HepG2 (cell line): ENCODE measurements at regions not wholly inside any gene's neighbourhood (a gene's known extent, or its start where the extent isn't known, plus 50 kb on each side); places are given as distances from the start of the nearest gene placed in this dataset.
A peak's percentile ranks its signal among the peaks of the same experiment; 100 is the strongest.

Experiments used
- ATAC-seq: fragments of 200-7000 bp; cut with Tn5 transposase; 3 replicates; pipeline ENCODE4 v1.9.1; 2020; ENCODE audit warnings: mild to moderate bottlenecking, moderate library complexity
- BruUV-seq: library from RNA; stranded (reverse); fragments of 400-500 nt; replicated peaks from 2 replicates; lab custom pipeline; 2021; lab: Mats Ljungman, UMichigan
- CTCF ChIA-PET: fragments of 300-600 bp; formaldehyde crosslinking; extraction: SDS; loops from one replicate; lab custom pipeline; 2021; ENCODE audit warnings: low total read pairs, inconsistent platforms, low intra/inter-chr PET ratio; lab: Yijun Ruan, JAX
- POLR2A ChIA-PET: fragments of 350-600 bp; sonication (Branson Sonifier 250); formaldehyde crosslinking; loops from one replicate; lab custom pipeline; 2020; ENCODE audit warnings: antibody characterized with exemption, inconsistent platforms; lab: Yijun Ruan, JAX
- DNase-seq: peaks from one replicate; pipeline ENCODE4 v3.0.0-alpha.2; 2015; ENCODE audit warnings: low spot score
- FAIRE-seq: peaks from 3 replicates; lab custom pipeline; 2011; peaks lifted over from hg19 to GRCh38; lab: Jason Lieb, UNC
- H2AFZ ChIP-seq: one replicate; pipeline ENCODE4 v1.6.1; 2011; ENCODE audit warnings: low read length, inconsistent platforms
- H3K27ac ChIP-seq: fragments of 300-600 bp; 3 replicates; pipeline ENCODE4 v1.8.0; 2011; ENCODE audit warnings: mixed run types, mild to moderate bottlenecking, mixed read lengths, low read length, inconsistent platforms; ENCODE audit not compliant: insufficient read depth; ENCODE audit errors: extremely low read length
- H3K27me3 ChIP-seq, 2 experiments: fragments of 200-600 bp in 1 of 2; 2 replicates in 1 of 2; 3 replicates in 1 of 2; pipeline versions ENCODE4 v1.6.0 to v1.8.0; 2011; ENCODE audit warnings: low read length in 2 of 2, mild to moderate bottlenecking in 2 of 2, moderate library complexity in 2 of 2, inconsistent platforms in 1 of 2; ENCODE audit not compliant: insufficient read depth in 2 of 2, control insufficient read depth in 1 of 2
- H3K36me3 ChIP-seq, 2 experiments: fragments of 200-600 bp in 1 of 2; replicated peaks in 1 of 2; 2 replicates in 1 of 2; 3 replicates in 1 of 2; pipeline versions ENCODE4 v1.5.1 to v1.8.0; 2011; ENCODE audit warnings: low read length in 2 of 2, inconsistent platforms in 1 of 2; ENCODE audit not compliant: insufficient read depth in 2 of 2, control insufficient read depth in 1 of 2
- H3K4me1 ChIP-seq: 2 replicates; pipeline ENCODE4 v1.5.1; 2012; ENCODE audit warnings: low read length, inconsistent platforms; ENCODE audit not compliant: insufficient read depth
- H3K4me2 ChIP-seq: 2 replicates; pipeline ENCODE4 v1.6.0; 2011; ENCODE audit warnings: low read depth, low read length, inconsistent platforms
- H3K4me3 ChIP-seq, 3 experiments: fragments of 200-600 bp in 1 of 3; sonication (generic), shearing (Covaris generic) in 1 of 3; replicated peaks in 1 of 3; 2 replicates each; pipeline ENCODE4 v1.5.1; 2011 to 2016; ENCODE audit warnings: low read length in 3 of 3, inconsistent platforms in 2 of 3, low read depth in 2 of 3, mild to moderate bottlenecking in 2 of 3, control low read depth in 1 of 3, mixed read lengths in 1 of 3; ENCODE audit not compliant: insufficient read depth in 1 of 3
- H3K79me2 ChIP-seq: one replicate; pipeline ENCODE4 v1.6.1; 2011; ENCODE audit warnings: low read length, inconsistent platforms; ENCODE audit not compliant: insufficient read depth
- H3K9ac ChIP-seq: 2 replicates; pipeline ENCODE4 v1.6.0; 2011; ENCODE audit warnings: mild to moderate bottlenecking, low read depth, low read length, inconsistent platforms; ENCODE audit not compliant: insufficient read depth
- H3K9me3 ChIP-seq: 2 replicates; pipeline ENCODE4 v1.5.1; 2012; ENCODE audit warnings: mild to moderate bottlenecking, low read length
- H4K20me1 ChIP-seq: 2 replicates; pipeline ENCODE4 v1.6.0; 2011; ENCODE audit warnings: inconsistent platforms, mild to moderate bottlenecking, low read length, moderate library complexity; ENCODE audit not compliant: insufficient read depth
- ATF7 ChIP-seq, 2 experiments: fragments of 450-650 bp in 1 of 2; sonication (generic) in 1 of 2; formaldehyde crosslinking in 1 of 2; IDR thresholded peaks; 2 replicates each; pipeline versions ENCODE4 v1.4.0 to v1.6.1; 2016 to 2020; ENCODE audit warnings: antibody characterized with exemption in 1 of 2, mild to moderate bottlenecking in 1 of 2, missing genetic modification reagents in 1 of 2
- BRF2 ChIP-seq: sonication (generic); formaldehyde crosslinking; IDR thresholded peaks from 2 replicates; pipeline ENCODE4 v1.8.1; 2022; ENCODE audit warnings: mild to moderate bottlenecking, missing genetic modification reagents
- DMAP1 ChIP-seq: IDR thresholded peaks from 2 replicates; pipeline ENCODE4 v1.6.1; 2016
- HMG20A ChIP-seq: IDR thresholded peaks from 2 replicates; pipeline ENCODE4 v1.6.1; 2016; ENCODE audit warnings: borderline replicate concordance
- LCORL ChIP-seq, 2 experiments: fragments of 450-650 bp in 1 of 2; sonication (generic) in 1 of 2; formaldehyde crosslinking in 1 of 2; IDR thresholded peaks; 2 replicates each; pipeline versions ENCODE4 v1.5.0 to v1.6.1; 2017 to 2020; ENCODE audit warnings: antibody characterized with exemption in 1 of 2, missing genetic modification reagents in 1 of 2
- PHF21A ChIP-seq: sonication (generic); formaldehyde crosslinking; IDR thresholded peaks from 2 replicates; pipeline ENCODE4 v1.5.0; 2020; ENCODE audit warnings: mild to moderate bottlenecking, missing genetic modification reagents
- PITX1 ChIP-seq: sonication (generic); formaldehyde crosslinking; IDR thresholded peaks from 2 replicates; pipeline ENCODE4 v1.5.1; 2020; ENCODE audit warnings: mild to moderate bottlenecking, missing genetic modification reagents
- PLRG1 ChIP-seq: fragments of 450-650 bp; conservative IDR thresholded peaks from 2 replicates; pipeline ENCODE4 v1.6.1; 2016
- PRDM4 ChIP-seq: sonication (generic); formaldehyde crosslinking; IDR thresholded peaks from 2 replicates; pipeline ENCODE4 v1.9.0; 2021; ENCODE audit warnings: missing genetic modification reagents, borderline replicate concordance
- RFX1 ChIP-seq: fragments of 450-650 bp; IDR thresholded peaks from 2 replicates; pipeline ENCODE4 v1.6.1; 2017
- SETDB1 ChIP-seq: sonication (generic); formaldehyde crosslinking; IDR thresholded peaks from 2 replicates; pipeline ENCODE4 v1.5.1; 2020; ENCODE audit warnings: missing genetic modification reagents, mild to moderate bottlenecking, borderline replicate concordance
- SOX6 ChIP-seq, 2 experiments: fragments of 450-650 bp in 1 of 2; sonication (generic) in 1 of 2; formaldehyde crosslinking in 1 of 2; IDR thresholded peaks; 2 replicates each; pipeline versions ENCODE4 v1.4.0 to v1.6.1; 2017 to 2020; ENCODE audit warnings: antibody characterized with exemption in 1 of 2, mild to moderate bottlenecking in 1 of 2, missing genetic modification reagents in 1 of 2
- ZMYM3 ChIP-seq: sonication (generic); formaldehyde crosslinking; IDR thresholded peaks from 2 replicates; pipeline ENCODE4 v1.5.1; 2020; ENCODE audit warnings: mild to moderate bottlenecking, missing genetic modification reagents
- ZNF264 ChIP-seq: sonication (generic); formaldehyde crosslinking; IDR thresholded peaks from 2 replicates; pipeline ENCODE4 v1.4.0; 2020; ENCODE audit warnings: missing genetic modification reagents
- ZNF274 ChIP-seq: sonication (generic); formaldehyde crosslinking; IDR thresholded peaks from 2 replicates; pipeline ENCODE4 v1.5.1; 2020; ENCODE audit warnings: mild to moderate bottlenecking, missing genetic modification reagents
- ZNF577 ChIP-seq: sonication (generic); formaldehyde crosslinking; IDR thresholded peaks from 2 replicates; pipeline ENCODE4 v1.4.0; 2020; ENCODE audit warnings: mild to moderate bottlenecking, low read depth, missing genetic modification reagents, borderline replicate concordance
- ZNF749 ChIP-seq: sonication (generic); formaldehyde crosslinking; IDR thresholded peaks from 2 replicates; pipeline ENCODE4 v1.8.0; 2022; ENCODE audit warnings: mild to moderate bottlenecking, missing genetic modification reagents, moderate library complexity, borderline replicate concordance
- ZSCAN29 ChIP-seq: sonication (generic); formaldehyde crosslinking; conservative IDR thresholded peaks from 2 replicates; pipeline ENCODE4 v1.4.0; 2020; ENCODE audit warnings: mild to moderate bottlenecking, missing genetic modification reagents
- WGBS: methylation state at CpG from one replicate; pipeline ENCODE4 v1.1.6; 2017; ENCODE audit warnings: low lambda C conversion rate; 5-methylcytosine and 5-hydroxymethylcytosine counted together
- in situ Hi-C: cut with HindIII; loops from 2 replicates; pipeline ENCODE4 v1.10.0; 2017; ENCODE audit warnings: low pct_unique_long_range_greater_than_20kb; ENCODE audit not compliant: extremely low pct_ligation_motif_present
- intact Hi-C: fragments of 100-400 bp; cut with micrococcal nuclease; formaldehyde crosslinking; loops from one replicate; pipeline ENCODE4 v1.10.0; 2022; ENCODE audit not compliant: unreplicated experiment
- TF ChIP-seq, protein P1 (sequence below): sonication (generic); formaldehyde crosslinking; IDR thresholded peaks from 2 replicates; pipeline ENCODE4 v1.5.1; 2020; ENCODE audit warnings: mild to moderate bottlenecking, missing genetic modification reagents, moderate library complexity
- TF ChIP-seq, protein P2 (sequence below): sonication (generic); formaldehyde crosslinking; IDR thresholded peaks from 2 replicates; pipeline ENCODE4 v1.9.0; 2021; ENCODE audit warnings: missing genetic modification reagents, mild to moderate bottlenecking, borderline replicate concordance

DNA sequence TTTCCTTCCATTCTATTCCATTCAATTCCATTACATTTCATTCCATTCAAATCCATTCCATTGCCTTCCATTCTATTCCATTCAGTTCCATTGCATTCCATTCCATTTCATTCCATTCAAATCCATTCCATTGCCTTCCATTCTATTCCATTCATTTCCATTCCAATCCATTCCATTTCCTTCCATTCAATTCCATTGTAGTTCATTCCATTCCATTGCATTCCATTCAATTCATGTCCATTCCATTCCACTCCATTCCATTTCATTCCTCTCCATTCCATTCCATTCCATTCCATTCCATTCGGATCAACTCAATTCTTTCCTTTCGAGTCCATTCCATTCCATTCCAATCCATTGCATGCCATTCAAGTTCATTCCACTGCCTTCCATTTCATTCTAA lies 1128.3 kb downstream of the RPIA start:
- Histone ChIP-seq H3K4me1 (no peaks in the 10 kb centered on the region), H3K36me3 (no peaks in the 10 kb centered on the region), H3K9ac (no peak overlapping the region), H3K79me2 (no peaks in the 10 kb centered on the region), H3K9me3 (no peaks in the 10 kb centered on the region), H4K20me1 (no peaks in the 10 kb centered on the region), H2AFZ (no peak overlapping the region), H3K27me3 (no peaks in the 10 kb centered on the region), H3K4me2 (no peak overlapping the region), H3K27ac (no peak overlapping the region), H3K4me3 (no peak overlapping the region)
- BruUV-seq = no TSS peak
- DNase-seq = no peak
- ChIA-PET POLR2A (no interaction called here), CTCF (no interaction called here)
- in situ Hi-C loops (no loop called here), intact Hi-C loops (no loop called here)
- no peak for FAIRE-seq
- ATAC-seq = no peak
- WGBS = 5% methylated on average over 2 of the region's 2 CpGs
- TF ChIP-seq ATF7 (IDR thresholded peaks at IDR 0.05) (peak; percentile 18; the same call in 1 of the 2 replicates), ATF7 (CRISPR knock-in tag; IDR thresholded peaks at IDR 0.05) (no peak), ZNF749 (no peak), ZNF577 (no peak), PHF21A (CRISPR knock-in tag) (no peak), RFX1 (no peak), BRF2 (CRISPR knock-in tag) (no peak), PRDM4 (CRISPR knock-in tag) (no peak), ZMYM3 (CRISPR knock-in tag) (no peak), DMAP1 (CRISPR knock-in tag) (no peak), LCORL (IDR thresholded peaks at IDR 0.05) (0 out of 2 replicates have a peak, but pooled peaks have one; percentile 40), LCORL (CRISPR knock-in tag; IDR thresholded peaks at IDR 0.05) (no peak), ZNF264 (no peak), ZSCAN29 (CRISPR knock-in tag) (no peak), SETDB1 (CRISPR knock-in tag) (no peak), HMG20A (no peak), SOX6 (IDR thresholded peaks at IDR 0.05) (0 out of 2 replicates have a peak, but pooled peaks have one; percentile 7), SOX6 (CRISPR knock-in tag; IDR thresholded peaks at IDR 0.05) (no peak), ZNF274 (CRISPR knock-in tag) (no peak), PITX1 (CRISPR knock-in tag) (no peak), PLRG1 (0 out of 2 replicates have a peak, but pooled peaks have one; percentile 8)
- TF ChIP-seq, protein P1, sequence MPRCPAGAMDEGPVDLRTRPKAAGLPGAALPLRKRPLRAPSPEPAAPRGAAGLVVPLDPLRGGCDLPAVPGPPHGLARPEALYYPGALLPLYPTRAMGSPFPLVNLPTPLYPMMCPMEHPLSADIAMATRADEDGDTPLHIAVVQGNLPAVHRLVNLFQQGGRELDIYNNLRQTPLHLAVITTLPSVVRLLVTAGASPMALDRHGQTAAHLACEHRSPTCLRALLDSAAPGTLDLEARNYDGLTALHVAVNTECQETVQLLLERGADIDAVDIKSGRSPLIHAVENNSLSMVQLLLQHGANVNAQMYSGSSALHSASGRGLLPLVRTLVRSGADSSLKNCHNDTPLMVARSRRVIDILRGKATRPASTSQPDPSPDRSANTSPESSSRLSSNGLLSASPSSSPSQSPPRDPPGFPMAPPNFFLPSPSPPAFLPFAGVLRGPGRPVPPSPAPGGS (CRISPR knock-in tag) = no peak
- TF ChIP-seq, protein P2, sequence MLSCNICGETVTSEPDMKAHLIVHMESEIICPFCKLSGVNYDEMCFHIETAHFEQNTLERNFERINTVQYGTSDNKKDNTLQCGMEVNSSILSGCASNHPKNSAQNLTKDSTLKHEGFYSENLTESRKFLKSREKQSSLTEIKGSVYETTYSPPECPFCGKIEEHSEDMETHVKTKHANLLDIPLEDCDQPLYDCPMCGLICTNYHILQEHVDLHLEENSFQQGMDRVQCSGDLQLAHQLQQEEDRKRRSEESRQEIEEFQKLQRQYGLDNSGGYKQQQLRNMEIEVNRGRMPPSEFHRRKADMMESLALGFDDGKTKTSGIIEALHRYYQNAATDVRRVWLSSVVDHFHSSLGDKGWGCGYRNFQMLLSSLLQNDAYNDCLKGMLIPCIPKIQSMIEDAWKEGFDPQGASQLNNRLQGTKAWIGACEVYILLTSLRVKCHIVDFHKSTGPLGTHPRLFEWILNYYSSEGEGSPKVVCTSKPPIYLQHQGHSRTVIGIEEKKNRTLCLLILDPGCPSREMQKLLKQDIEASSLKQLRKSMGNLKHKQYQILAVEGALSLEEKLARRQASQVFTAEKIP (CRISPR knock-in tag) = no peak
